IMR-90 (cell line): ENCODE measurements at regions not wholly inside any gene's neighbourhood (a gene's known extent, or its start where the extent isn't known, plus 50 kb on each side); places are given as distances from the start of the nearest gene placed in this dataset.

Source experiments
- ATAC-seq: fragments of 200-7000 bp; cut with Tn5 transposase; 2 replicates; pipeline ENCODE4 v1.9.1; 2020; ENCODE audit warnings: low read depth, mild to moderate bottlenecking, moderate library complexity
- BruUV-seq: library from RNA; stranded (reverse); fragments of 400-500 nt; replicated peaks from 2 replicates; lab custom pipeline; 2021; lab: Mats Ljungman, UMichigan
- CTCF ChIA-PET: fragments of 300-600 bp; formaldehyde crosslinking; extraction: SDS; loops from one replicate; lab custom pipeline; 2021; ENCODE audit warnings: antibody characterized with exemption; lab: Yijun Ruan, JAX
- POLR2A ChIA-PET: fragments of 300-600 bp; sonication (Branson Sonifier 250); formaldehyde crosslinking; loops from one replicate; lab custom pipeline; 2022; ENCODE audit warnings: antibody characterized with exemption; ENCODE audit not compliant: unreplicated experiment; lab: Charles Lee
- DNase-seq: peaks from one replicate; pipeline ENCODE4 v3.0.0; 2013
- H2AFZ ChIP-seq: replicated peaks from 2 replicates; pipeline ENCODE3; 2013; ENCODE audit warnings: low read length, mild to moderate bottlenecking; ENCODE audit not compliant: poor library complexity
- H2AK5ac ChIP-seq: 2 replicates; pipeline ENCODE4 v1.6.1; 2013; ENCODE audit warnings: low read depth, low read length, inconsistent platforms
- H2AK9ac ChIP-seq: replicated peaks from 2 replicates; pipeline ENCODE3; 2013; ENCODE audit warnings: mild to moderate bottlenecking, low read depth, low read length, moderate library complexity; ENCODE audit not compliant: poor library complexity
- H2BK120ac ChIP-seq: 2 replicates; pipeline ENCODE4 v1.6.1; 2013; ENCODE audit warnings: low read depth, low read length, inconsistent platforms
- H2BK15ac ChIP-seq: 3 replicates; pipeline ENCODE4 v1.6.1; 2013; ENCODE audit warnings: low read depth, low read length, inconsistent platforms
- H2BK20ac ChIP-seq: 2 replicates; pipeline ENCODE4 v1.6.1; 2013; ENCODE audit warnings: low read depth, mild to moderate bottlenecking, inconsistent platforms, low read length, moderate library complexity
- H2BK5ac ChIP-seq: 2 replicates; pipeline ENCODE4 v1.6.1; 2013; ENCODE audit warnings: mild to moderate bottlenecking, low read depth, low read length, inconsistent platforms; ENCODE audit not compliant: poor library complexity, severe bottlenecking
- H3K14ac ChIP-seq: replicated peaks from 2 replicates; pipeline ENCODE4 v1.6.1; 2013; ENCODE audit warnings: low read depth, low read length, inconsistent platforms
- H3K18ac ChIP-seq: 2 replicates; pipeline ENCODE4 v1.6.1; 2013; ENCODE audit warnings: low read depth, low read length, control low read depth
- H3K23ac ChIP-seq: 2 replicates; pipeline ENCODE4 v1.6.1; 2013; ENCODE audit warnings: low read depth, low read length, inconsistent platforms
- H3K27ac ChIP-seq: 2 replicates; pipeline ENCODE4 v1.5.1; 2013; ENCODE audit warnings: mild to moderate bottlenecking, control low read depth, low read length; ENCODE audit not compliant: insufficient read depth
- H3K27me3 ChIP-seq: 2 replicates; pipeline ENCODE4 v1.6.1; 2013; ENCODE audit warnings: low read length; ENCODE audit not compliant: control insufficient read depth, insufficient read depth
- H3K36me3 ChIP-seq: 2 replicates; pipeline ENCODE4 v1.6.1; 2013; ENCODE audit warnings: low read length, mixed read lengths; ENCODE audit not compliant: control insufficient read depth, insufficient read depth
- H3K4ac ChIP-seq: 2 replicates; pipeline ENCODE4 v1.6.1; 2013; ENCODE audit warnings: low read depth, low read length, inconsistent platforms
- H3K4me1 ChIP-seq: 2 replicates; pipeline ENCODE4 v1.6.1; 2013; ENCODE audit warnings: low read length, mixed read lengths; ENCODE audit not compliant: control insufficient read depth, insufficient read depth
- H3K4me2 ChIP-seq: 2 replicates; pipeline ENCODE4 v1.6.1; 2013; ENCODE audit warnings: low read depth, mild to moderate bottlenecking, control low read depth, low read length, moderate library complexity
- H3K4me3 ChIP-seq: 2 replicates; pipeline ENCODE4 v1.5.1; 2013; ENCODE audit warnings: low read depth, mild to moderate bottlenecking, control low read depth, low read length, moderate library complexity; ENCODE audit not compliant: insufficient read depth
- H3K56ac ChIP-seq: 2 replicates; pipeline ENCODE4 v1.6.1; 2013; ENCODE audit warnings: low read length, inconsistent platforms; ENCODE audit not compliant: insufficient read depth; ENCODE audit errors: extremely low read depth
- H3K79me1 ChIP-seq, 2 experiments: 2 replicates each; pipeline ENCODE4 v1.6.1; 2013; ENCODE audit warnings: low read length in 2 of 2, inconsistent platforms in 1 of 2, low read depth in 1 of 2
- H3K9ac ChIP-seq: 2 replicates; pipeline ENCODE4 v1.6.1; 2013; ENCODE audit warnings: low read depth, low read length, control low read depth
- H3K9me1 ChIP-seq: 2 replicates; pipeline ENCODE4 v1.6.1; 2013; ENCODE audit warnings: low read length, inconsistent platforms; ENCODE audit not compliant: insufficient read depth
- H3K9me3 ChIP-seq: 2 replicates; pipeline ENCODE4 v1.6.1; 2013; ENCODE audit warnings: low read length; ENCODE audit not compliant: control insufficient read depth, insufficient read depth
- H4K20me1 ChIP-seq: 2 replicates; pipeline ENCODE4 v1.6.1; 2013; ENCODE audit warnings: low read length, inconsistent platforms; ENCODE audit not compliant: insufficient read depth
- H4K5ac ChIP-seq: 2 replicates; pipeline ENCODE4 v1.6.1; 2013; ENCODE audit warnings: mild to moderate bottlenecking, low read depth, low read length, control low read depth
- H4K8ac ChIP-seq, 2 experiments: 2 replicates each; pipeline ENCODE4 v1.6.1; 2013; ENCODE audit warnings: low read depth in 2 of 2, low read length in 2 of 2, control low read depth in 1 of 2, inconsistent platforms in 1 of 2
- H4K91ac ChIP-seq: 2 replicates; pipeline ENCODE4 v1.6.1; 2013; ENCODE audit warnings: low read depth, low read length, inconsistent platforms; ENCODE audit not compliant: insufficient read depth
- CHD1 ChIP-seq: IDR thresholded peaks from 2 replicates; pipeline ENCODE4 v1.6.1; 2012; ENCODE audit warnings: low read depth, low read length, improper control_type of control experiment
- MAFK ChIP-seq: IDR thresholded peaks from 2 replicates; pipeline ENCODE4 v1.6.1; 2012; ENCODE audit warnings: low read depth, low read length, improper control_type of control experiment
- MAZ ChIP-seq: IDR thresholded peaks from 2 replicates; pipeline ENCODE4 v1.6.1; 2012; ENCODE audit warnings: low read depth, mild to moderate bottlenecking, low read length, improper control_type of control experiment, moderate library complexity, borderline replicate concordance
- MXI1 ChIP-seq: IDR thresholded peaks from 2 replicates; pipeline ENCODE4 v1.6.1; 2012; ENCODE audit warnings: low read depth, mild to moderate bottlenecking, low read length, moderate library complexity, borderline replicate concordance
- NFE2L2 ChIP-seq: fragments of 150-350 bp; IDR thresholded peaks from 2 replicates; pipeline ENCODE4 v1.6.1; 2016; ENCODE audit warnings: low read depth, mild to moderate bottlenecking, low read length
- RCOR1 ChIP-seq: IDR thresholded peaks from 2 replicates; pipeline ENCODE4 v1.6.1; 2012; ENCODE audit warnings: mild to moderate bottlenecking, low read length, improper control_type of control experiment; ENCODE audit not compliant: insufficient replicate concordance
- SMC3 ChIP-seq: fragments of 150-350 bp; IDR thresholded peaks from 2 replicates; pipeline ENCODE4 v1.6.1; 2016; ENCODE audit warnings: low read depth, mild to moderate bottlenecking, antibody characterized with exemption, low read length, moderate library complexity
- USF2 ChIP-seq: fragments of 150-350 bp; IDR thresholded peaks from 2 replicates; pipeline ENCODE4 v1.6.1; 2017; ENCODE audit warnings: mild to moderate bottlenecking, antibody characterized with exemption, low read length, low read depth
- WGBS, 2 experiments: methylation state at CpG; one replicate each; pipeline versions ENCODE4 v1.1.5 to v1.1.7; 2013; ENCODE audit warnings: missing lambda C conversion rate in 2 of 2; ENCODE audit not compliant: insufficient read length in 1 of 2; ENCODE audit errors: extremely low coverage in 2 of 2; 5-methylcytosine and 5-hydroxymethylcytosine counted together
- dilution Hi-C: fragments of 300-500 bp; cut with HindIII; formaldehyde crosslinking; loops from one replicate; pipeline ENCODE4 v1.14.3; 2018; ENCODE audit warnings: low sequenced_read_pairs; ENCODE audit not compliant: unreplicated experiment
- in situ Hi-C: fragments of 300-500 bp; cut with MboI; formaldehyde crosslinking; loops from 3 replicates; pipeline ENCODE4 v1.14.3; 2019; ENCODE audit warnings: low sequenced_read_pairs, inconsistent platforms, mixed read lengths
- intact Hi-C: fragments of 100-400 bp; cut with micrococcal nuclease; formaldehyde crosslinking; loops from 2 replicates; pipeline ENCODE4 v1.10.0; 2022
- TF ChIP-seq, protein P1 (sequence below): fragments of 150-350 bp; IDR thresholded peaks from 2 replicates; pipeline ENCODE4 v1.6.1; 2016; ENCODE audit warnings: low read depth, mild to moderate bottlenecking, low read length, moderate library complexity, borderline replicate concordance

DNA sequence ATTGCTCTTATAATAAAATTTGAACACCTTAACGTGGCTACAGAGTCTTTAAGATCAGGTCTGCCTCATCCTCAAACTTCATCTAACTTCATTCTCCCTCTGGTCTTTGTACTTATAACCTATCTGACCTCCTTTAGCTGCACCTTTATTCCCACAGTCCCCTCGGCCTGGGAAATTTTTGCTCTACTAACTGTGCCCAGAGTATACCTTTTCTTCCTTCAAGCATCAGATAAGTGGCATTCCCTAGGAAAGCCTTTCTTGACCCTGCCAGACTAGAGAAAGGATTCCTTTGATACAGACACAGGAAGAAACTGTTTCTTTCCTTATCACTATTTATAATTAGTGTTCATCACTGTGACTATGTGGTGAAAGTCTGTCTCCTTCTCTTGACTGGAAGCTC lies 79.2 kb upstream of the RPRM start:
- no peak for TF ChIP-seq MXI1
- no peak for TF ChIP-seq CHD1
- no peak for TF ChIP-seq RCOR1
- no peak for TF ChIP-seq MAFK
- TF ChIP-seq SMC3, result no peak
- TF ChIP-seq NFE2L2, result no peak
- no peak for TF ChIP-seq USF2
- no peak for TF ChIP-seq MAZ
- TF ChIP-seq, protein P1, sequence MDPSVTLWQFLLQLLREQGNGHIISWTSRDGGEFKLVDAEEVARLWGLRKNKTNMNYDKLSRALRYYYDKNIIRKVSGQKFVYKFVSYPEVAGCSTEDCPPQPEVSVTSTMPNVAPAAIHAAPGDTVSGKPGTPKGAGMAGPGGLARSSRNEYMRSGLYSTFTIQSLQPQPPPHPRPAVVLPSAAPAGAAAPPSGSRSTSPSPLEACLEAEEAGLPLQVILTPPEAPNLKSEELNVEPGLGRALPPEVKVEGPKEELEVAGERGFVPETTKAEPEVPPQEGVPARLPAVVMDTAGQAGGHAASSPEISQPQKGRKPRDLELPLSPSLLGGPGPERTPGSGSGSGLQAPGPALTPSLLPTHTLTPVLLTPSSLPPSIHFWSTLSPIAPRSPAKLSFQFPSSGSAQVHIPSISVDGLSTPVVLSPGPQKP, result no peak
- H4K8ac ChIP-seq, result no peak overlapping the region
- H3K27ac ChIP-seq, result no peak overlapping the region
- no peak overlapping the region for H4K5ac ChIP-seq
- H3K9me1 ChIP-seq, result no peaks in the 10 kb centered on the region
- ChIA-PET CTCF (no interaction called here), POLR2A (no interaction called here)
- no peak overlapping the region for H3K4me3 ChIP-seq
- H3K56ac ChIP-seq, result no peak overlapping the region
- no peak overlapping the region for H2AK9ac ChIP-seq
- H4K20me1 ChIP-seq, result no peaks in the 10 kb centered on the region
- no peak overlapping the region for H2BK120ac ChIP-seq
- H3K9ac ChIP-seq, result no peak overlapping the region
- dilution Hi-C loops, result no loop called here
- no TSS peak for BruUV-seq
- no peak overlapping the region for H3K4ac ChIP-seq
- no peak overlapping the region for H2BK20ac ChIP-seq
- no peaks in the 10 kb centered on the region for H3K36me3 ChIP-seq
- no peak overlapping the region for H2AK5ac ChIP-seq
- H4K91ac ChIP-seq, result no peak overlapping the region
- no peak overlapping the region for H3K14ac ChIP-seq
- no peaks in the 10 kb centered on the region for H3K79me1 ChIP-seq
- H2BK5ac ChIP-seq, result no peak overlapping the region
- no peak overlapping the region for H3K4me2 ChIP-seq
- intact Hi-C loops, result no loop called here
- H3K18ac ChIP-seq, result no peak overlapping the region
- no peak for ATAC-seq
- H3K23ac ChIP-seq, result no peak overlapping the region
- H3K4me1 ChIP-seq, result no peaks in the 10 kb centered on the region
- peaks cover 6% of the 10 kb centered on the region; the same call in 1 of the 2 replicates for H3K9me3 ChIP-seq
- 0% methylated on average over 1 of the region's 2 CpGs; no CpG with 5 or more reads in 1 of the 2 experiments for WGBS, 2 experiments
- DNase-seq, result no peak
- no peak overlapping the region for H2AFZ ChIP-seq
- no peak overlapping the region for H2BK15ac ChIP-seq
- in situ Hi-C loops, result no loop called here
- H3K27me3 ChIP-seq, result no peaks in the 10 kb centered on the region
